RWPE2 (cell line): ENCODE measurements at regions not wholly inside any gene's neighbourhood (a gene's known extent, or its start where the extent isn't known, plus 50 kb on each side); places are given as distances from the start of the nearest gene placed in this dataset.

Experiments
- ATAC-seq: fragments of 200-7000 bp; cut with Tn5 transposase; 3 replicates; pipeline ENCODE4 v1.9.1; 2021; ENCODE audit warnings: low read depth
- DNase-seq: peaks from one replicate; pipeline ENCODE4 v3.0.0-alpha.2; 2020; ENCODE audit warnings: low spot score
- H3K27ac ChIP-seq: fragments of 450-650 bp; 2 replicates; pipeline ENCODE4 v1.5.1; 2017; ENCODE audit warnings: mild to moderate bottlenecking; ENCODE audit not compliant: poor library complexity, severe bottlenecking
- H3K27me3 ChIP-seq: fragments of 250-450 bp; sonication (Bioruptor Pico); 2 replicates; pipeline ENCODE4 v1.5.1; 2021; ENCODE audit warnings: mild to moderate bottlenecking, moderate library complexity; ENCODE audit not compliant: insufficient read depth, poor library complexity, severe bottlenecking
- H3K36me3 ChIP-seq: fragments of 250-450 bp; sonication (Bioruptor Pico); 2 replicates; pipeline ENCODE4 v1.5.1; 2020; ENCODE audit warnings: low read depth, mild to moderate bottlenecking, moderate library complexity
- H3K4me1 ChIP-seq: fragments of 250-450 bp; sonication (Bioruptor Pico); 2 replicates; pipeline ENCODE4 v1.5.1; 2021; ENCODE audit warnings: mild to moderate bottlenecking, moderate library complexity; ENCODE audit not compliant: insufficient read depth, poor library complexity, severe bottlenecking
- H3K4me3 ChIP-seq: fragments of 250-450 bp; sonication (Bioruptor Pico); 2 replicates; pipeline ENCODE4 v1.5.1; 2021; ENCODE audit warnings: mild to moderate bottlenecking, moderate library complexity; ENCODE audit not compliant: severe bottlenecking
- H3K9me3 ChIP-seq: fragments of 250-450 bp; sonication (Bioruptor Pico); 2 replicates; pipeline ENCODE4 v1.5.1; 2021; ENCODE audit warnings: mild to moderate bottlenecking, moderate library complexity; ENCODE audit not compliant: severe bottlenecking
- TF ChIP-seq, protein P1 (sequence below): fragments of 450-650 bp; IDR thresholded peaks from one replicate; pipeline ENCODE4 v1.5.1; 2017; ENCODE audit warnings: mild to moderate bottlenecking, moderate library complexity; ENCODE audit not compliant: poor library complexity, severe bottlenecking

DNA sequence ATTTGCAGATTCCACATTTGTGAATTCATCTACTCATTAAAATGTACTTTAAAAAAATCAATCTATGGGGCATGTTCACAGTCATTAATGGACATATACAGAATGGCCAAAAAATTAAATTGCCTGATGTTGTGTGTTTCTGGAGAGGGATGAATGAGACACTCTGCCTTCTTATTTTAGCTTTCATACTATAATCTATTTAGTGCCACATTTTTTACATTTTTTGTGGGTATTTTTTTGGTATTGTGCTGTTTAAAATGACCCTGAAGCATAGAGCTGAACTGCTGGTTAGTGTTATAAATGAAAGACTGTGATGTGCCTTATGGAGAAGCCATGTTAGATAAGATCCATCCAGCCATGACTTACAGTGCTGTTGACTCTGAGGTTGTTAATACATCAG lies 961.8 kb upstream of the LRRN3 start:
- Histone ChIP-seq H3K9me3 (no peaks in the 10 kb centered on the region), H3K36me3 (no peaks in the 10 kb centered on the region), H3K4me3 (no peak overlapping the region), H3K27me3 (no peaks in the 10 kb centered on the region), H3K4me1 (no peaks in the 10 kb centered on the region), H3K27ac (no peak overlapping the region)
- TF ChIP-seq, protein P1, sequence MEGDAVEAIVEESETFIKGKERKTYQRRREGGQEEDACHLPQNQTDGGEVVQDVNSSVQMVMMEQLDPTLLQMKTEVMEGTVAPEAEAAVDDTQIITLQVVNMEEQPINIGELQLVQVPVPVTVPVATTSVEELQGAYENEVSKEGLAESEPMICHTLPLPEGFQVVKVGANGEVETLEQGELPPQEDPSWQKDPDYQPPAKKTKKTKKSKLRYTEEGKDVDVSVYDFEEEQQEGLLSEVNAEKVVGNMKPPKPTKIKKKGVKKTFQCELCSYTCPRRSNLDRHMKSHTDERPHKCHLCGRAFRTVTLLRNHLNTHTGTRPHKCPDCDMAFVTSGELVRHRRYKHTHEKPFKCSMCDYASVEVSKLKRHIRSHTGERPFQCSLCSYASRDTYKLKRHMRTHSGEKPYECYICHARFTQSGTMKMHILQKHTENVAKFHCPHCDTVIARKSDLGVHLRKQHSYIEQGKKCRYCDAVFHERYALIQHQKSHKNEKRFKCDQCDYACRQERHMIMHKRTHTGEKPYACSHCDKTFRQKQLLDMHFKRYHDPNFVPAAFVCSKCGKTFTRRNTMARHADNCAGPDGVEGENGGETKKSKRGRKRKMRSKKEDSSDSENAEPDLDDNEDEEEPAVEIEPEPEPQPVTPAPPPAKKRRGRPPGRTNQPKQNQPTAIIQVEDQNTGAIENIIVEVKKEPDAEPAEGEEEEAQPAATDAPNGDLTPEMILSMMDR = no peak
- DNase-seq (no peak), ATAC-seq (no peak)

DNA sequence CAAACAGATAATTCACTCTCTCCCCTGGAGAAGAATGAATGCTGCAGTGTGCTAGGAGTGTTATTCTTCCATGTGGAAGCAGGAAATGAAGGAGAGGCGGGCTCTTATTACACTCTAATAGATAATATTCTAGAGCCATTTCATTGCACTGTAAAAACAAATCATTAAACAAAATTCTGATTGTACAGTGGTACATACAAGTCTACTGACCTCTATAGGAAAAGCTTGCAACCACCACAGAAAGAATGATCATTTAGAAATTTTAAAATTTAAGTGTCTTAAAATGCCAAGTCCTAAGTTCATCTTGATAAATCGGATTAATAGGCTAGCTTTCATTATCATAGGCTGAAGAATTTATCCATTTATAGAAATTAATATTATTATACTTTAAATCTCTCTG lies 960.3 kb upstream of the LRRN3 start:
- H3K27ac ChIP-seq = no peak overlapping the region
- TF ChIP-seq, protein P1 = peak; percentile 24
- no peak for DNase-seq
- H3K4me3 ChIP-seq = no peak overlapping the region
- no peaks in the 10 kb centered on the region for H3K4me1 ChIP-seq
- no peaks in the 10 kb centered on the region for H3K9me3 ChIP-seq
- H3K27me3 ChIP-seq = no peaks in the 10 kb centered on the region
- no peak for ATAC-seq
- no peaks in the 10 kb centered on the region for H3K36me3 ChIP-seq

DNA sequence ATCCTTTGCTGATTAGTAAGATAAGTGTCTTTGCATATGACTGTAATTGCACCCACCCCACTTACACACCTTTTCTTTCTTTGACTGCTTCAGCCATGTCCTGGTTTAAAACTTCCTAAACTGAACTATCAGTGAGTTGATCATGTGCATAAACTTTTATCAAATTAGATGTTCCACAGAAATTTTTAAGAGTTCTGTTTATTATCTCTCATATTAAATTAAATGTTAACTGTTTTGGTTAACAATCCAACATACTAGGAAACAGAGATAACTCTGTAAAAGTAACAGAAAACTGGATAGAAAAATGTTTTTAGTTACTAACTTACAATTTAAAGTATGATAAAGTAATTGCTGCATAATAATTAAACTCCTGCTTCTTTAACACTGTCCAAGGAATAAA lies 959.6 kb upstream of the LRRN3 start:
- Histone ChIP-seq H3K4me1 (no peaks in the 10 kb centered on the region), H3K36me3 (no peaks in the 10 kb centered on the region), H3K9me3 (no peaks in the 10 kb centered on the region), H3K27me3 (no peaks in the 10 kb centered on the region), H3K27ac (no peak overlapping the region), H3K4me3 (no peak overlapping the region)
- ATAC-seq (no peak), DNase-seq (no peak)
- TF ChIP-seq, protein P1 = no peak

DNA sequence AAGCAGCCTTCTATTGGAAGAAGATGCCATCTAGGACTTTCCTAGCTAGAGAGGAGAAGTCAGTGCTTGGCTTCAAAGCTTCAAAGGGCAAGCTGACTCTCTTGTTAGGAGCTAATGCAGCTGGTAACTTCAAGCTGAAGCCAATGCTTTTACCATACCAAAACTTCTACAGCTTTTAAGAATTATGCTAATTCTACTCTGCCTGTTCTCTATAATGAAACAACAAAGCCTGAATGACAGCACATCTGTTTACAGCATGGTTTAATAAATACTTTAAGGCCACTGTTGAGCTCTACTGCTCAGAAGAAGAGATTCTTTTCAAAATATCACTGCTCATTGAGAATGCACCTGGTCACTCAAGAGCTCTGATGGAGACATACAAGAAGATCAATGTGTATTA lies 951.9 kb upstream of the LRRN3 start:
- Histone ChIP-seq H3K27me3 (no peaks in the 10 kb centered on the region), H3K4me1 (no peaks in the 10 kb centered on the region), H3K9me3 (no peaks in the 10 kb centered on the region), H3K36me3 (no peaks in the 10 kb centered on the region), H3K4me3 (no peak overlapping the region), H3K27ac (no peak overlapping the region)
- no peak for DNase-seq
- TF ChIP-seq, protein P1 = no peak
- no peak for ATAC-seq

DNA sequence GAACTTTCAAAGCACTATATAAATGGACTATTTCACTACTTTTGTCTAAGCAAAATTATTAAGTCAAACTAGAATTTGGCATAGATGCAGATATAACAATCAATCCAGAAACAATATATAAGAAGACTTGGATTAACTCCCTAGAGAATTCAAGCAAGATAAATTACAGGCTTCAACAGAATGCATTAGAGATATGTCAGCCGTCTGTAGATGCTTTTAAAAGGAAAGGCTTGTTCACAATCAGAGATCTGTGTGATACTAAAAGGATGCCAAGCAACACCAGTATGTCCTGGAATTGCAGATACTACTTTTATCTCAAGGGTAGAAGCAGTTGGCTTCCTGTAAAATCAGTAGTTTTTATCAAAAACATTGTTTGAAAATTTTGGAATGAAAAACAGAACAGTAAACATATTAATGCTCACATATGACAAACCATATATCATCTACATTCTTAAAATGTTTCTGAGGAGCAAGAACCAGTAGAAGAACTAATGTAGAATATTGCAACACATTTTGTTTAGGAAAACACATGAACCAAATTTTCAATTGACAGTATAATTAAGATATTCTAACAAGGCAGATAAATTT lies 947.9 kb upstream of the LRRN3 start:
- no peak for ATAC-seq
- Histone ChIP-seq H3K27ac (no peak overlapping the region), H3K4me1 (no peaks in the 10 kb centered on the region), H3K36me3 (no peaks in the 10 kb centered on the region), H3K4me3 (no peak overlapping the region), H3K27me3 (no peaks in the 10 kb centered on the region), H3K9me3 (no peaks in the 10 kb centered on the region)
- TF ChIP-seq, protein P1 = no peak
- DNase-seq = no peak
